ENCODE measurements at regions not wholly inside any gene's neighbourhood (a gene's known extent, or its start where the extent isn't known, plus 50 kb on each side); places are given as distances from the start of the nearest gene placed in this dataset.

GRCh38 chr3:38967693-38967989, 84.1 kb downstream of the SCN11A start:
- TF ChIP-seq PREB (CRISPR knock-in tag; IDR thresholded peaks at IDR 0.05; ENCODE audit: borderline replicate concordance) = no peak
- no peak for TF ChIP-seq CTCF (IDR thresholded peaks at IDR 0.05)
- TF ChIP-seq FOXJ3 (CRISPR knock-in tag; IDR thresholded peaks at IDR 0.05; ENCODE audit: borderline replicate concordance) = no peak
- TF ChIP-seq ETV6 (CRISPR knock-in tag; IDR thresholded peaks at IDR 0.05) = no peak
- no peak for TF ChIP-seq MAX (CRISPR knock-in tag; IDR thresholded peaks at IDR 0.05)
- no peak for TF ChIP-seq SP1 (CRISPR knock-in tag; conservative IDR thresholded peaks at IDR 0.05)
- TF ChIP-seq ZBTB43 (CRISPR knock-in tag; IDR thresholded peaks at IDR 0.05) = no peak
- TF ChIP-seq ZNF671 (CRISPR knock-in tag; IDR thresholded peaks at IDR 0.05) = no peak
- no peak for TF ChIP-seq USF1 (CRISPR knock-in tag; IDR thresholded peaks at IDR 0.05)

Measured in WTC11 (cell line).